Osteocyte (in vitro differentiated cells): ENCODE measurements at regions not wholly inside any gene's neighbourhood (a gene's known extent, or its start where the extent isn't known, plus 50 kb on each side); places are given as distances from the start of the nearest gene placed in this dataset.

Experiments used
- DNase-seq: peaks from one replicate; pipeline ENCODE4 v3.0.0; 2021; ENCODE audit warnings: mixed read lengths; ENCODE audit not compliant: unreplicated experiment; ENCODE audit errors: extremely low spot score
- H3K27ac Mint-ChIP-seq: one replicate; pipeline ENCODE4 v1.8.0; 2021; ENCODE audit warnings: mild to moderate bottlenecking, mixed read lengths; ENCODE audit not compliant: unreplicated experiment
- H3K27me3 Mint-ChIP-seq: one replicate; pipeline ENCODE4 v1.8.0; 2021; ENCODE audit warnings: mixed read lengths; ENCODE audit not compliant: unreplicated experiment
- H3K36me3 Mint-ChIP-seq: one replicate; pipeline ENCODE4 v1.8.0; 2021; ENCODE audit warnings: mixed read lengths; ENCODE audit not compliant: unreplicated experiment
- H3K4me1 Mint-ChIP-seq: one replicate; pipeline ENCODE4 v1.8.0; 2021; ENCODE audit warnings: mixed read lengths; ENCODE audit not compliant: unreplicated experiment
- H3K4me3 Mint-ChIP-seq: one replicate; pipeline ENCODE4 v1.8.0; 2021; ENCODE audit warnings: mild to moderate bottlenecking, moderate library complexity, mixed read lengths; ENCODE audit not compliant: unreplicated experiment
- H3K9me3 Mint-ChIP-seq: one replicate; pipeline ENCODE4 v1.8.0; 2021; ENCODE audit warnings: mixed read lengths; ENCODE audit not compliant: unreplicated experiment
- TF ChIP-seq, protein P1 (sequence below): fragments of 200-600 bp; sonication (generic); IDR thresholded peaks from 2 replicates; pipeline ENCODE4 v1.5.0; 2021; ENCODE audit warnings: antibody characterized with exemption, mild to moderate bottlenecking, moderate library complexity

DNA sequence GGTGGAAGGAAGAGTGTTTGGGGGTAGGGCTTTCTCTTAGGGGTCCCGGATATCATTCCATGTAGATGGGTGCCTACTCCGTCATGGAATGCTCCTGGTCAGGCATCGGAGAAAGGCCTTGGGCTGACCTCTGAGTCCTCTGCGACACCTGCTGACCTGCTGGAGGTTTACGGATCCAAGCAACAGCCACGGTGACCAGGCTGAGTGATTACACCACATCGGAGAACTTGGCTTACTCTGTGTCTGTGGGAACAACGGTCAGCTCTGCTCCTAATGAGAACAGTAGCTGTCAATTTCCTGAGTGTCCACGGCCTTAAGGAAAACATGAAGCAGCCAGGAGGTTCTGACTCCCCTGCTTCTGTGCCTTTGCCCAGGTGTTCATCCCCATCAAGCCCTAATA is 73.2 kb downstream of the TNP1 start:
- Mint-ChIP-seq H3K36me3 (no peaks in the 10 kb centered on the region), H3K27me3 (no peaks in the 10 kb centered on the region), H3K4me3 (no peak overlapping the region), H3K4me1 (peaks cover 7% of the 10 kb centered on the region), H3K27ac (no peak overlapping the region), H3K9me3 (no peaks in the 10 kb centered on the region)
- DNase-seq: no peak
- TF ChIP-seq, protein P1, sequence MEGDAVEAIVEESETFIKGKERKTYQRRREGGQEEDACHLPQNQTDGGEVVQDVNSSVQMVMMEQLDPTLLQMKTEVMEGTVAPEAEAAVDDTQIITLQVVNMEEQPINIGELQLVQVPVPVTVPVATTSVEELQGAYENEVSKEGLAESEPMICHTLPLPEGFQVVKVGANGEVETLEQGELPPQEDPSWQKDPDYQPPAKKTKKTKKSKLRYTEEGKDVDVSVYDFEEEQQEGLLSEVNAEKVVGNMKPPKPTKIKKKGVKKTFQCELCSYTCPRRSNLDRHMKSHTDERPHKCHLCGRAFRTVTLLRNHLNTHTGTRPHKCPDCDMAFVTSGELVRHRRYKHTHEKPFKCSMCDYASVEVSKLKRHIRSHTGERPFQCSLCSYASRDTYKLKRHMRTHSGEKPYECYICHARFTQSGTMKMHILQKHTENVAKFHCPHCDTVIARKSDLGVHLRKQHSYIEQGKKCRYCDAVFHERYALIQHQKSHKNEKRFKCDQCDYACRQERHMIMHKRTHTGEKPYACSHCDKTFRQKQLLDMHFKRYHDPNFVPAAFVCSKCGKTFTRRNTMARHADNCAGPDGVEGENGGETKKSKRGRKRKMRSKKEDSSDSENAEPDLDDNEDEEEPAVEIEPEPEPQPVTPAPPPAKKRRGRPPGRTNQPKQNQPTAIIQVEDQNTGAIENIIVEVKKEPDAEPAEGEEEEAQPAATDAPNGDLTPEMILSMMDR: no peak

DNA sequence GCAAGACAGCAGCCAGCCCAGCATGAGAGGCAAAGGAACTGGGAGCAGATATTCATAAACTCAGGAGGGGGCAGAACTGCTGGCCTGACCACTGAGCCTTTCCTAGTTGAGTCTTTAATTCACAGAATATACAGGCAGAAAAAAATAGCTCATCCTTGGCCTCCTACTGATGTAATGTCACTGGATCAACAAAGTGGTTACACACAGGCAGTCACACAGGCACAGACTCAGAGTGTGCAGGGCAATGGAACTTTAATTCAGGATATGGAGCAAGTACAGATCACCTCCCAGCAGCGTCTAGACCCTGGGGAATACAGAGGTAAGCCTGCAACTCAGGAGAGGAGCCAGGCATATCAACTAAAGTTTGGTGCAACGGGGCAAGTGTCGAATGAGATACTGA is 75.4 kb downstream of the TNP1 start:
- H3K9me3 Mint-ChIP-seq: peaks cover 4% of the 10 kb centered on the region
- TF ChIP-seq, protein P1: no peak

DNA sequence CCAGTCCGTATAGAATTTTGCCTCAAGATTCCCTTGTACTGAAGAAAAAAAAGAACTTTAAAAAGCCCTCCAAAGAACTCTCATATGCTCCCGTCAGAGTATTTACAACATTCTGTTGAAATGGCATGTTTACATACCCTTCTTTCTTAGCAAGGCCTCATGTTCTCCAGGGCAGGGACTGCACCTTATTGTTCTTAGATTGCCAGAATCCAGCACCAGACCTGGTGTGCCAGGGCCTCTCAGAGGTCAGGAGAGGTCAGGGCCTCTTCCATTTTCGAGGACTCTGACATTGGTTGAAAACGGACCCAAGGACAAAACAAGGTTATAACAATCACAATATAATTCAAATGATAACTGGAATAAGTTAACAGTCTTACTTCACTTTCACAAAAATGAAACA is 78.2 kb downstream of the TNP1 start:
- no peak overlapping the region for H3K4me3 Mint-ChIP-seq
- peaks cover 4% of the 10 kb centered on the region for H3K27me3 Mint-ChIP-seq
- H3K27ac Mint-ChIP-seq: no peak overlapping the region
- TF ChIP-seq, protein P1: no peak
- H3K36me3 Mint-ChIP-seq: no peaks in the 10 kb centered on the region
- no peak for DNase-seq
- H3K9me3 Mint-ChIP-seq: peaks cover 4% of the 10 kb centered on the region
- H3K4me1 Mint-ChIP-seq: peaks cover 5% of the 10 kb centered on the region

More for the DNA sequence above, 75.4 kb downstream of the TNP1 start:
- Mint-ChIP-seq H3K4me1 (peaks cover 5% of the 10 kb centered on the region), H3K36me3 (no peaks in the 10 kb centered on the region), H3K4me3 (no peak overlapping the region), H3K27me3 (peaks cover 4% of the 10 kb centered on the region), H3K27ac (no peak overlapping the region)
- DNase-seq: no peak

DNA sequence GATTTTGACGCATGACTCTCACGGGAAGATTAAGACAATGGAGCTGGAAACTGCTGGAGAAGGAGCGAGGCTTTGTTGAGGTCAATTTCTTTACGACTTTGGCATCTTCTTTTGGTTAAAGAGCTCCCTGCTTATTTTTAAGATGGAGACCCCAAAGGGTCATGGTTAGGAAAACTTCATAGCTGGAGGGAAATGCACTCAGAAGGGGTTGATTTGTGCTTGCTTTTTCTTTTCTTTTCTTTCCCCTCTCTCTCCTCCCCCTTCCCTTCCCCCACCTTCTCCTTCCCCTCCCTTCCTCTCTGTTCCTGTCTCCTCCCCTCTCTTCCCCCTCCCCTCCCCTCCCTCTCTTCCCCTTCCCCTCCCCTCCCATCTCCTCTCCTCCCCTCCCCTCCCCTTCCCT is 79.0 kb downstream of the TNP1 start:
- no peak for DNase-seq
- Mint-ChIP-seq H3K27ac (no peak overlapping the region), H3K4me3 (no peak overlapping the region), H3K9me3 (peaks cover 4% of the 10 kb centered on the region), H3K36me3 (no peaks in the 10 kb centered on the region), H3K4me1 (peaks cover 5% of the 10 kb centered on the region), H3K27me3 (peaks cover 4% of the 10 kb centered on the region)
- TF ChIP-seq, protein P1: no peak

DNA sequence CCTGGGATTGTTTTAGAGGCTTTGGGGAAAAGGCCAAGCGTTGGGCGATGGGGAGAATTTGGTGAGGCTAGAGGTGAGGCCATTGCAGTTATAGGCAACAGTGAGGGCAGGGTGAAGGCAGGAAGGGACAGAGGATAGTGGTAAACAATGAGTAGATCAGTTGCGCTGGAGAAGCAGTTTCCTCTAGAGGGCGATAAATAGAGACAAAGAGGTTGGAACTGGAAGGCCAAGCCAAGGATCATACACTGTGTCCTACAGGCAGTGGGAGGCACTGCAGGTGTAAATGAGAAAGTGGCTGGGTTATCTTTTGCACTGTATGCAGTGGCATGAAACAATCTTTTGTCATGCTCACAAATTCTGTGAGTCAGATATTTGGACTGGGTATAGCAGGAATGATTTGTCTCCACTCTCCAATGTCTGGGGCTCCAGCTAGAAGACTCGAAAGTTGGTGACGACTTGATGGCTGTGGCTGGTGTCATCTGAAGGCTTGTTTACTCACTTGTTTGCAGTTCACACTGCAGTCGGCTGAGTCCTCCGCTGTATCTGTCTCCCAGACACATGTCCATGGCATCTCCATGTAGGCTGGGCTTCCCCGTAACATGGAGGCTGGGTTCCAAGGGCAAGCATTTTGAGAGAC is 82.1 kb downstream of the TNP1 start:
- no peak overlapping the region for H3K27ac Mint-ChIP-seq
- TF ChIP-seq, protein P1: peak; percentile 57
- no peaks in the 10 kb centered on the region for H3K36me3 Mint-ChIP-seq
- DNase-seq: no peak
- peaks cover 8% of the 10 kb centered on the region for H3K4me1 Mint-ChIP-seq
- peaks cover 4% of the 10 kb centered on the region for H3K27me3 Mint-ChIP-seq
- H3K9me3 Mint-ChIP-seq: peaks cover 4% of the 10 kb centered on the region
- no peak overlapping the region for H3K4me3 Mint-ChIP-seq
